Esophagus squamous epithelium (tissue), 4 donors: ENCODE measurements at regions not wholly inside any gene's neighbourhood (a gene's known extent, or its start where the extent isn't known, plus 50 kb on each side); places are given as distances from the start of the nearest gene placed in this dataset.

Experiments
- POLR2A ChIP-seq, 4 donors: fragments of 450-650 bp; IDR thresholded peaks; one replicate each; pipeline ENCODE4 v1.6.1; 2017; ENCODE audit warnings: antibody characterized with exemption in 4 of 4, mild to moderate bottlenecking in 4 of 4, moderate library complexity in 3 of 4
- TF ChIP-seq, protein P1 (sequence below), 6 experiments: fragments of 450-650 bp in 4 of 6; fragments of 200-600 bp in 2 of 6; sonication (generic) in 2 of 6; IDR thresholded peaks; one replicate each; pipeline ENCODE4 v1.5.1; 2016 to 2019; ENCODE audit warnings: antibody characterized with exemption in 6 of 6, mild to moderate bottlenecking in 4 of 6, moderate library complexity in 4 of 6

GRCh38 chr6:122184401-122184827, 215.0 kb upstream of the HSF2 start:
- TF ChIP-seq, protein P1, sequence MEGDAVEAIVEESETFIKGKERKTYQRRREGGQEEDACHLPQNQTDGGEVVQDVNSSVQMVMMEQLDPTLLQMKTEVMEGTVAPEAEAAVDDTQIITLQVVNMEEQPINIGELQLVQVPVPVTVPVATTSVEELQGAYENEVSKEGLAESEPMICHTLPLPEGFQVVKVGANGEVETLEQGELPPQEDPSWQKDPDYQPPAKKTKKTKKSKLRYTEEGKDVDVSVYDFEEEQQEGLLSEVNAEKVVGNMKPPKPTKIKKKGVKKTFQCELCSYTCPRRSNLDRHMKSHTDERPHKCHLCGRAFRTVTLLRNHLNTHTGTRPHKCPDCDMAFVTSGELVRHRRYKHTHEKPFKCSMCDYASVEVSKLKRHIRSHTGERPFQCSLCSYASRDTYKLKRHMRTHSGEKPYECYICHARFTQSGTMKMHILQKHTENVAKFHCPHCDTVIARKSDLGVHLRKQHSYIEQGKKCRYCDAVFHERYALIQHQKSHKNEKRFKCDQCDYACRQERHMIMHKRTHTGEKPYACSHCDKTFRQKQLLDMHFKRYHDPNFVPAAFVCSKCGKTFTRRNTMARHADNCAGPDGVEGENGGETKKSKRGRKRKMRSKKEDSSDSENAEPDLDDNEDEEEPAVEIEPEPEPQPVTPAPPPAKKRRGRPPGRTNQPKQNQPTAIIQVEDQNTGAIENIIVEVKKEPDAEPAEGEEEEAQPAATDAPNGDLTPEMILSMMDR (IDR thresholded peaks at IDR 0.05): peak in 5 of 6 experiments; percentile 19 to 57 (median 48)
- no peak for TF ChIP-seq POLR2A (IDR thresholded peaks at IDR 0.05)
